Activated T-cell treated with anti-CD3 and anti-CD28 coated beads, Interleukin-2, amount 50 U/mL, for 24 hours (primary cell): ENCODE measurements at regions not wholly inside any gene's neighbourhood (a gene's known extent, or its start where the extent isn't known, plus 50 kb on each side); places are given as distances from the start of the nearest gene placed in this dataset.

ENCODE experiments used
- DNase-seq: peaks from one replicate; pipeline ENCODE4 v3.0.0-alpha.2; 2020
- H3K27ac Mint-ChIP-seq: 2 replicates; pipeline ENCODE4 v1.8.0; 2020; ENCODE audit warnings: mild to moderate bottlenecking, mixed read lengths
- H3K27me3 Mint-ChIP-seq: 2 replicates; pipeline ENCODE4 v1.8.0; 2020; ENCODE audit warnings: mixed read lengths
- H3K36me3 Mint-ChIP-seq: 2 replicates; pipeline ENCODE4 v1.8.0; 2020; ENCODE audit warnings: low read depth, mixed read lengths
- H3K4me1 Mint-ChIP-seq: 2 replicates; pipeline ENCODE4 v1.8.0; 2020; ENCODE audit warnings: low read depth, mixed read lengths
- H3K4me3 Mint-ChIP-seq: 2 replicates; pipeline ENCODE4 v1.8.0; 2020; ENCODE audit warnings: mild to moderate bottlenecking, moderate library complexity, mixed read lengths
- H3K9me3 Mint-ChIP-seq: 2 replicates; pipeline ENCODE4 v1.8.0; 2020; ENCODE audit warnings: mixed read lengths

- Mint-ChIP-seq H3K4me3 (no peak overlapping the region), H3K27me3 (no peaks in the 10 kb centered on the region), H3K4me1 (peaks cover 16% of the 10 kb centered on the region), H3K9me3 (peaks cover 4% of the 10 kb centered on the region), H3K27ac (no peak overlapping the region), H3K36me3 (no peaks in the 10 kb centered on the region)
- no peak for DNase-seq
Measured at GRCh38 chr4:108502356-108502755, 118.0 kb upstream of the RPL34 start.

- no peaks in the 10 kb centered on the region for H3K36me3 Mint-ChIP-seq
- H3K27me3 Mint-ChIP-seq, result no peaks in the 10 kb centered on the region
- no peak overlapping the region for H3K4me3 Mint-ChIP-seq
- DNase-seq, result no peak
- peaks cover 6% of the 10 kb centered on the region for H3K9me3 Mint-ChIP-seq
- peaks cover 2% of the 10 kb centered on the region for H3K4me1 Mint-ChIP-seq
- no peak overlapping the region for H3K27ac Mint-ChIP-seq
Measured at GRCh38 chr4:108498925-108499324, 121.5 kb upstream of the RPL34 start.

DNA sequence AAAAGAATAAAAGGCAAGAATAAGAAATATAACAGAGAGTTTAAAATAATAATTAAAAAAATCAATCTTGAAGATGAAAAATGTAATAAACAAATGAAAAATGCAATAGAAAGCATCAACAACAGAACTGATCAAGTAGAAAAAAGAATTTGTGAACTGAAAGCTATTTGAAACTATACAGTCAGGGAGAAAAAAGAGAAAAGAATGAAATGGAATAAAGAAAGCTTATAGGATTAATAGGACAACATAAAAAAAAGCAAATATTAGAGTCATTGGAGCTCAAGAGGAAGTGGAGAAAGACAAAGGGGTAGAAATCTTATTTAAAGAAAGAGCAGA, 126.8 kb upstream of the RPL34 start:
- H3K27ac Mint-ChIP-seq, result no peak overlapping the region
- no peak for DNase-seq

DNA sequence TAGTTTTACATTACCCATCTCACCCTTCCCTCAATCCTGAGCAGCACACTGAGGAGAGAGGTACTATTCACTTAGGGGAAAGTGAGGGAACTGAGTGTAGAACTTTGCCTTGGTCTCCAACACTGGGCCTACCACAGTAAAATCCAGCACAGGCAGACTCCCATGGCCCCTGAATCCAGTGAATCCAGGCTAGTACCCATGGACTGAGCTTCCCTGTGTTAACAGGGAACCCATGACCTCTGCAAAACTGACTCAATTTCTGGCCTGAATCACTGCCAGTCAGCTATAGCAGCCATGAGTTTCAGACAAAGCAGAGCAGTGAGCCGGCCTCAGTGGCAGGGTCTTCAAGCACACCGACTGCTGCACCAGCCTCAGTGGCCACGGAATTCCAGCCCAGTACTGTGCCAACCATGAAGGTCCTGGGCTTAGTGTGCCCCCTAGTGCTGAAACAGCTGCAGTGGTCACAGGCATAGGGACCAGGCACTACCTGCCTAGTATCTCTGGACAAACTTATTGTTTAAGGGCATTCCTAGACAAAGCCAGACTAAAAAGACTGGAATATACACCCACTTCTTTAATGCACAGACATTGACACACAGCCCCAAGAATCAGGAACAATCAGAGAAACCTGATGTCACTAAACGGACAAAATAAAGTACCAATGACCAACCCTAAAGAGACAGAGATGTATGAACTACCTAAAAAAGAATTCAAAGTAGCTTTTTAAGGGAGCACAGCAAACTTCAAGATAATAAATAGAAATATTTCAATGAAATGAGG, 127.4 kb upstream of the RPL34 start:
- H3K4me1 Mint-ChIP-seq, result no peaks in the 10 kb centered on the region
- H3K36me3 Mint-ChIP-seq, result no peaks in the 10 kb centered on the region
- peaks cover 6% of the 10 kb centered on the region for H3K9me3 Mint-ChIP-seq
- H3K27ac Mint-ChIP-seq, result no peak overlapping the region
- H3K27me3 Mint-ChIP-seq, result no peaks in the 10 kb centered on the region
- peak; percentile 48 for DNase-seq
- no peak overlapping the region for H3K4me3 Mint-ChIP-seq

More for the DNA sequence above, 126.8 kb upstream of the RPL34 start:
- H3K4me3 Mint-ChIP-seq, result no peak overlapping the region
- no peaks in the 10 kb centered on the region for H3K4me1 Mint-ChIP-seq
- no peaks in the 10 kb centered on the region for H3K27me3 Mint-ChIP-seq
- H3K9me3 Mint-ChIP-seq, result peaks cover 6% of the 10 kb centered on the region
- H3K36me3 Mint-ChIP-seq, result no peaks in the 10 kb centered on the region

GRCh38 chr4:108488865-108489264, 131.5 kb upstream of the RPL34 start:
- H3K36me3 Mint-ChIP-seq, result no peaks in the 10 kb centered on the region
- no peak overlapping the region for H3K4me3 Mint-ChIP-seq
- no peak overlapping the region for H3K27ac Mint-ChIP-seq

GRCh38 chr4:108486046-108486445, 134.3 kb upstream of the RPL34 start:
- no peaks in the 10 kb centered on the region for H3K9me3 Mint-ChIP-seq
- no peak overlapping the region for H3K27ac Mint-ChIP-seq
- H3K36me3 Mint-ChIP-seq, result no peaks in the 10 kb centered on the region
- no peak for DNase-seq
- H3K4me1 Mint-ChIP-seq, result peaks cover 37% of the 10 kb centered on the region
- no peaks in the 10 kb centered on the region for H3K27me3 Mint-ChIP-seq
- H3K4me3 Mint-ChIP-seq, result no peak overlapping the region

More at GRCh38 chr4:108488865-108489264, 131.5 kb upstream of the RPL34 start:
- H3K27me3 Mint-ChIP-seq, result no peaks in the 10 kb centered on the region
- DNase-seq, result no peak
- peaks cover 17% of the 10 kb centered on the region for H3K4me1 Mint-ChIP-seq
- no peaks in the 10 kb centered on the region for H3K9me3 Mint-ChIP-seq

- peak; percentile 37 for DNase-seq
- no peak overlapping the region for H3K27ac Mint-ChIP-seq
- no peak overlapping the region for H3K4me3 Mint-ChIP-seq
Measured at GRCh38 chr4:108484187-108484586, 136.2 kb upstream of the RPL34 start.

GRCh38 chr4:108483650-108484049, 136.7 kb upstream of the RPL34 start:
- Mint-ChIP-seq H3K27me3 (no peaks in the 10 kb centered on the region), H3K4me3 (peak overlapping the region; percentile 9), H3K36me3 (no peaks in the 10 kb centered on the region), H3K27ac (peak overlapping the region; percentile 72), H3K9me3 (no peaks in the 10 kb centered on the region), H3K4me1 (peaks cover 37% of the 10 kb centered on the region)
- no peak for DNase-seq

More at GRCh38 chr4:108484187-108484586, 136.2 kb upstream of the RPL34 start:
- peaks cover 37% of the 10 kb centered on the region for H3K4me1 Mint-ChIP-seq
- H3K9me3 Mint-ChIP-seq, result no peaks in the 10 kb centered on the region
- H3K36me3 Mint-ChIP-seq, result no peaks in the 10 kb centered on the region
- H3K27me3 Mint-ChIP-seq, result no peaks in the 10 kb centered on the region

GRCh38 chr4:108483079-108483478, 137.3 kb upstream of the RPL34 start:
- Mint-ChIP-seq H3K36me3 (no peaks in the 10 kb centered on the region), H3K27me3 (no peaks in the 10 kb centered on the region), H3K4me3 (peak overlapping the region; percentile 9), H3K27ac (peak overlapping the region; percentile 72), H3K4me1 (peaks cover 37% of the 10 kb centered on the region), H3K9me3 (no peaks in the 10 kb centered on the region)
- peak; percentile 38 for DNase-seq

GRCh38 chr4:108480881-108481280, 139.5 kb upstream of the RPL34 start:
- H3K4me1 Mint-ChIP-seq, result peaks cover 34% of the 10 kb centered on the region

GRCh38 chr4:108477527-108478108, 142.8 kb upstream of the RPL34 start:
- Mint-ChIP-seq H3K4me3 (no peak overlapping the region), H3K27me3 (no peaks in the 10 kb centered on the region), H3K9me3 (no peaks in the 10 kb centered on the region), H3K36me3 (no peaks in the 10 kb centered on the region), H3K4me1 (peaks cover 19% of the 10 kb centered on the region), H3K27ac (no peak overlapping the region)
- no peak for DNase-seq

More at GRCh38 chr4:108480881-108481280, 139.5 kb upstream of the RPL34 start:
- Mint-ChIP-seq H3K27me3 (no peaks in the 10 kb centered on the region), H3K27ac (no peak overlapping the region), H3K9me3 (no peaks in the 10 kb centered on the region), H3K4me3 (no peak overlapping the region), H3K36me3 (no peaks in the 10 kb centered on the region)
- DNase-seq, result no peak

DNA sequence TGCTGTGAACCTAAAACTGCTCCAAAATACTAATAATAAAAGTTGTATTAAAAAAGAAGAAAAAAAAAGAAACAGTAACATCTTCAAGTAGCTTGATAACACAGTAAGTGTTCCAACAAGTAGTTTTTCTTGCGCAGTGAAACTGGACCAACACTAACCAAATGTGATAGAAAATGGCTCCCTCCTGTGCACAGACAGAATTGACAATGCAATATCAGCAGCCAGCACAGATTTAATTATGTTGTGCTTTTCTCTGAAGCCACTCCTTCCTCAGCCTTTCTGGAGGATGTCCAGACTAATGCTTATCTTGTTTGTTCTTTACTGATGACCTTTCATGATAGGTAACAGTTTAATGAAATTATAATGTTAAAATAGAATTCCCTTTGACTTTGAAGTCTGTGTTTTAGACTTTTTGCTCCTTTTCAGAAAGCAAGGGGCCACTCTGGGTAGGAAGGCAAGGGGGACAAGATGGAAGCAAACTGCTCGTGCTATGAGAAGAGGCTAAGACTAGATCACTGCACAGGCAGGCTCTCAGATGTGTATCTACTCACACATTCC, 147.1 kb upstream of the RPL34 start:
- DNase-seq, result no peak
- H3K27ac Mint-ChIP-seq, result no peak overlapping the region
- H3K27me3 Mint-ChIP-seq, result no peaks in the 10 kb centered on the region
- H3K4me3 Mint-ChIP-seq, result no peak overlapping the region
- H3K9me3 Mint-ChIP-seq, result no peaks in the 10 kb centered on the region
- peaks cover 23% of the 10 kb centered on the region for H3K4me1 Mint-ChIP-seq
- no peaks in the 10 kb centered on the region for H3K36me3 Mint-ChIP-seq

DNA sequence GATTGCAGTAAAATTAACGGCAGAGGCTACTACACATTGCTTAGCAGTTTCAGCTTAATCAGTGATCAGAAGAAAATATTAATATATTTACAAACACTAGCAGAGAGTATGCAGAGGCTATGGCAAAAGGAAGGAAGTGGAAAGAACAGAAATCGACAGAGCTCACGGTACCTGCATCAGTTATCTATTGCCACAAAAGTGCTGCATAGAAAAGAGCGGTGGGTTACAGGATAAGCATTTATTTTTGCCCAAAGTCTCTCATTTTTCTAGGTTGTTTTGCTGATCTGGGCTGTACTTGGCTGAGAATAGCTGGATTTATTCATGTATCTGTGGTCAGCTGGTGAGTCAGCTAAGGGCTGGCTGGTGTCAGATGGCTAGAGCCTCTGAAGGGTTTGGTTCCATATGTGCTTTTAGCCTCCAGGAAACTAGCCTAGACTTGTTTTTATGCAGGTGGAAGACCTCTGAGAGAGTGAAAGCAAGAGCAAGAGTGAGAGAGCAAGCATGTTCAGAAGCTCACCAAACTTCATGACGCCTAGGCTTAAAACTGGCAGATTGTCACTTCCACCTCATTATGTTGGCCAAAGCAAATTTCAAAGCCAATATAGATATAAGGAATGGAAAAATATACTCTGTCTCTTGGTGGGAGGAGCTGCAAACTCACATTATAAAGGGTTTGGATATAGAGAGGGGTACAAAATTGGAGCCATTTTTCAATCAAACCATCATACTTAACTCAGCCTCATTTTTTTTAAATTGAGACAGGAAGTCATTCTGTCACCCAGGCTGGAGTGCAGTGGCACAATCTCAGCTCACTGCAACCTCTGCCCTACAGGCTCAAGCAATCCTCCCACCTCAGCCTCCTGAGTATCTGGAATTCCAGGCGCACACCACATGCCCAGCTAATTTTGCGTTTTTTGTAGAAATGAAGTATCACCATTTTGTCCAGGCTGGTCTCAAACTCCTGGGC, 153.2 kb upstream of the RPL34 start:
- peak overlapping the region; percentile 83 for H3K27ac Mint-ChIP-seq
- peak overlapping the region; percentile 51 for H3K4me3 Mint-ChIP-seq
- H3K4me1 Mint-ChIP-seq, result peaks cover 41% of the 10 kb centered on the region
- DNase-seq, result no peak
- H3K27me3 Mint-ChIP-seq, result no peaks in the 10 kb centered on the region
- H3K36me3 Mint-ChIP-seq, result no peaks in the 10 kb centered on the region
- no peaks in the 10 kb centered on the region for H3K9me3 Mint-ChIP-seq

DNA sequence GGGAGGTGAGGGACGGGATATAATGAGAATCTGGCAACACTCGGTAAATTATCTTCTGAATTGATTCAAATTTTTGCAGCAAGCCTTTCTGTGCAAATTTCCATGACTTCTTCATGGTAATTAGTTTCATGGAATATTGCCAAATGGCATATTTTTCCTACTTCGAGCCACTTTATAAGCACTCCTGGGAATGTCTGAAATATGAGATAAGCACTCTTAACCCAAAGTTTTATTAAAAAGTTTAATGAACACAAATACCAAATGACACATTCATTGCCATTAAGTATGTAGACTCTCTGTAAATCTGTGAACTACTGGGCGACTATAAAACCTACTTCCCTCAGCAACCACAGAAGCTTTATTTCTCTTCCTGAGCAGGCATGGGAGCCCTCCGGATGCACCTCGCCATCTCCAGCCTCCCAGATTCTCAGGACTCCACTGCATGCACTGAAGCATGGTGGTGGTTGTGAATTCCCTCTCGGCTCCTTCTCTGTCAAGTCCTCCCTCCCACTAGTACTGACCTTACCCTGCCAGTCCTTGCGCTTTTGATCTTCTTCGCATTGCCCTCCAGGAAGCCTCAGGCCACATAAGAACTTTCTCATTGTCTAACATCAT, 154.4 kb upstream of the RPL34 start:
- H3K36me3 Mint-ChIP-seq, result no peaks in the 10 kb centered on the region
- no peak for DNase-seq
- H3K27ac Mint-ChIP-seq, result peak overlapping the region; percentile 2
- peaks cover 41% of the 10 kb centered on the region for H3K4me1 Mint-ChIP-seq
- H3K9me3 Mint-ChIP-seq, result no peaks in the 10 kb centered on the region
- H3K27me3 Mint-ChIP-seq, result no peaks in the 10 kb centered on the region
- H3K4me3 Mint-ChIP-seq, result peak overlapping the region; percentile 5
